Adrenal gland (tissue), 9 donors: ENCODE measurements at regions not wholly inside any gene's neighbourhood (a gene's known extent, or its start where the extent isn't known, plus 50 kb on each side); places are given as distances from the start of the nearest gene placed in this dataset.
"Not testable (repeated sequence)": the region's sequence is repeated elsewhere in the genome, so short reads cannot be mapped to it uniquely, and the experiment has no call there.

Experiments used
- DNase-seq, 7 donors: peaks; one replicate each; pipeline ENCODE4 v3.0.0-alpha.2; 2019 to 2020
- H3K27ac ChIP-seq, 5 donors: fragments of 200-600 bp; sonication (generic) in 4 of 5; 1 replicate in 3 of 5; 2 replicates in 2 of 5; pipeline versions ENCODE4 v1.5.1 to v1.8.0; 2016 to 2020; ENCODE audit warnings: mild to moderate bottlenecking in 1 of 5
- H3K27me3 ChIP-seq: fragments of 200-600 bp; 2 replicates; pipeline ENCODE4 v1.8.0; 2021
- H3K36me3 ChIP-seq, 2 donors: fragments of 200-600 bp; replicated peaks in 1 of 2; 1 replicate in 1 of 2; 2 replicates in 1 of 2; pipeline versions ENCODE4 v1.5.1 to v1.8.0; 2018 to 2022
- H3K4me1 ChIP-seq, 2 donors: fragments of 200-600 bp; replicated peaks in 1 of 2; 1 replicate in 1 of 2; 2 replicates in 1 of 2; pipeline versions ENCODE4 v1.5.1 to v1.8.0; 2018 to 2021
- H3K4me3 ChIP-seq, 4 donors: fragments of 200-600 bp; sonication (generic) in 3 of 4; one replicate each; pipeline ENCODE4 v1.5.1; 2016 to 2018
- H3K9me3 ChIP-seq, 3 donors: fragments of 200-600 bp; sonication (generic) in 1 of 3; replicated peaks in 1 of 3; 1 replicate in 2 of 3; 2 replicates in 1 of 3; pipeline versions ENCODE4 v1.5.1 to v1.8.0; 2016 to 2021
- POLR2A ChIP-seq, 2 donors: fragments of 450-650 bp; IDR thresholded peaks; one replicate each; pipeline ENCODE4 v1.6.1; 2017; ENCODE audit warnings: antibody characterized with exemption in 2 of 2, mild to moderate bottlenecking in 2 of 2, moderate library complexity in 1 of 2
- WGBS, 4 donors: extraction: QIAGEN DNeasy Blood & Tissue Kit in 2 of 4; methylation state at CpG; one replicate each; pipeline versions ENCODE4 v1.1.5 to v1.1.7; 2013 to 2017; 5-methylcytosine and 5-hydroxymethylcytosine counted together
- intact Hi-C, 2 donors: fragments of 100-400 bp; cut with DNase I; formaldehyde crosslinking; loops; one replicate each; pipeline versions ENCODE4 v1.14.1 to v1.15.0; 2022 to 2023
- TF ChIP-seq, protein P1 (sequence below), 6 experiments: fragments of 450-650 bp in 4 of 6; fragments of 200-600 bp in 2 of 6; sonication (generic) in 1 of 6; IDR thresholded peaks; 1 replicate in 5 of 6; 2 replicates in 1 of 6; pipeline versions ENCODE4 v1.5.1 to v1.8.0; 2016 to 2021; ENCODE audit warnings: antibody characterized with exemption in 6 of 6, mild to moderate bottlenecking in 2 of 6, moderate library complexity in 1 of 6
- donor health status: healthy with polysubstance abuse.
- donor health status: Bipolar disorder and iron deficiency.
- donor health status: DM: yes; HTN: yes; CAD: no.
- donor health status: DM: no; HTN: no; CAD: no.
- donor health status: DM: no; HTN: no; CAD: no.

GRCh38 chr15:77881950-77882349 is 195.6 kb downstream of the TBC1D2B start:
- Histone ChIP-seq H3K4me3 (no peak overlapping the region), H3K27ac (no peak overlapping the region), H3K9me3 (no peaks in the 10 kb centered on the region), H3K27me3 (no peaks in the 10 kb centered on the region), H3K4me1 (no peaks in the 10 kb centered on the region), H3K36me3 (no peaks in the 10 kb centered on the region)
- no peak for DNase-seq
- intact Hi-C loops, result no loop called here
- TF ChIP-seq, protein P1, sequence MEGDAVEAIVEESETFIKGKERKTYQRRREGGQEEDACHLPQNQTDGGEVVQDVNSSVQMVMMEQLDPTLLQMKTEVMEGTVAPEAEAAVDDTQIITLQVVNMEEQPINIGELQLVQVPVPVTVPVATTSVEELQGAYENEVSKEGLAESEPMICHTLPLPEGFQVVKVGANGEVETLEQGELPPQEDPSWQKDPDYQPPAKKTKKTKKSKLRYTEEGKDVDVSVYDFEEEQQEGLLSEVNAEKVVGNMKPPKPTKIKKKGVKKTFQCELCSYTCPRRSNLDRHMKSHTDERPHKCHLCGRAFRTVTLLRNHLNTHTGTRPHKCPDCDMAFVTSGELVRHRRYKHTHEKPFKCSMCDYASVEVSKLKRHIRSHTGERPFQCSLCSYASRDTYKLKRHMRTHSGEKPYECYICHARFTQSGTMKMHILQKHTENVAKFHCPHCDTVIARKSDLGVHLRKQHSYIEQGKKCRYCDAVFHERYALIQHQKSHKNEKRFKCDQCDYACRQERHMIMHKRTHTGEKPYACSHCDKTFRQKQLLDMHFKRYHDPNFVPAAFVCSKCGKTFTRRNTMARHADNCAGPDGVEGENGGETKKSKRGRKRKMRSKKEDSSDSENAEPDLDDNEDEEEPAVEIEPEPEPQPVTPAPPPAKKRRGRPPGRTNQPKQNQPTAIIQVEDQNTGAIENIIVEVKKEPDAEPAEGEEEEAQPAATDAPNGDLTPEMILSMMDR (IDR thresholded peaks at IDR 0.05), result no peak
- no peak for TF ChIP-seq POLR2A (IDR thresholded peaks at IDR 0.05)
- WGBS, 4 donors, result 74 to 87% (median 82%) methylated on average over 5 of the region's 5 CpGs

DNA sequence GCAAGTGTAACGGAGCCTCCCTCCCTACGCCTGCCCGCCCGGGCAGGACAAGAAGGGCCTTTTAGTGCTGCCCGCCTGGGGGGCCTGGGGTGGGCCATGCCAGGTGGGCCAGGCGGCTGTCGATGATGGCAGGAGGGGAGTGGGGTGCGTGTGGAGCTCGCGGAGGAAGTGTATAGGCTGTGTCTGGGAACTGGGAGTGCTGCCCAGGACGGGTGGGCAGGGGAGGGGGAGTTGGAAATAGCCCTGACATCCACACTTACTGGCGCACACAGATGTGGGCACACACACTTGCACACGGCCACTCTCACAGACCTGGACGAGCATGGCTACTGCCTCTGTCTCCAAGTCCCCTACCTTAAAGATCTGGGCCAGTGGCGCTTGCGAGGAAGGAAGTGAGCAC is 196.0 kb downstream of the TBC1D2B start:
- H3K4me3 ChIP-seq, DNase-seq, H3K36me3 ChIP-seq, H3K4me1 ChIP-seq, intact Hi-C loops, H3K27me3 ChIP-seq, H3K27ac ChIP-seq, H3K9me3 ChIP-seq: not testable (repeated sequence)
- 61 to 75% (median 71%) methylated on average over 5 to 12 of the region's 16 CpGs for WGBS, 4 donors

GRCh38 chr15:77879466-77879865 is 198.0 kb downstream of the TBC1D2B start:
- H3K27ac ChIP-seq, H3K27me3 ChIP-seq, intact Hi-C loops, H3K4me3 ChIP-seq, DNase-seq, H3K36me3 ChIP-seq, H3K4me1 ChIP-seq, H3K9me3 ChIP-seq: not testable (repeated sequence)
- 75 to 95% (median 87%) methylated on average over 3 to 6 of the region's 6 CpGs for WGBS, 4 donors

- Histone ChIP-seq H3K4me3 (no peak overlapping the region), H3K27me3 (no peaks in the 10 kb centered on the region), H3K9me3 (no peaks in the 10 kb centered on the region), H3K36me3 (no peaks in the 10 kb centered on the region), H3K27ac (no peak overlapping the region), H3K4me1 (no peaks in the 10 kb centered on the region)
- WGBS, 4 donors, result 72 to 93% (median 75%) methylated on average over 4 to 5 of the region's 5 CpGs
- TF ChIP-seq POLR2A (IDR thresholded peaks at IDR 0.05), result no peak
- TF ChIP-seq, protein P1 (IDR thresholded peaks at IDR 0.05), result no peak
- DNase-seq, result no peak
- intact Hi-C loops, result no loop called here
These were observed 199.5 kb downstream of the TBC1D2B start for GRCh38 chr15:77877869-77878577.

- H3K27ac ChIP-seq, H3K9me3 ChIP-seq, H3K4me1 ChIP-seq, intact Hi-C loops, H3K27me3 ChIP-seq, H3K36me3 ChIP-seq, DNase-seq, H3K4me3 ChIP-seq: not testable (repeated sequence)
- WGBS, 4 donors, result 64 to 75% (median 73%) methylated on average over 3 of the region's 9 CpGs; no CpG with 5 or more reads in 1 of the 4 donors
These were observed 201.2 kb downstream of the TBC1D2B start for GRCh38 chr15:77876107-77876820.
